Spleen (tissue), 11 donors: ENCODE measurements at regions not wholly inside any gene's neighbourhood (a gene's known extent, or its start where the extent isn't known, plus 50 kb on each side); places are given as distances from the start of the nearest gene placed in this dataset.

ENCODE experiments used
- DNase-seq: peaks from one replicate; pipeline ENCODE4 v3.0.0-alpha.2; 2020
- H3K27ac ChIP-seq, 8 donors: fragments of 200-600 bp; sonication (generic) in 7 of 8; 1 replicate in 4 of 8; 2 replicates in 4 of 8; pipeline versions ENCODE4 v1.5.0 to v1.8.0; 2016 to 2021; ENCODE audit warnings: inconsistent platforms in 4 of 8, mild to moderate bottlenecking in 4 of 8, moderate library complexity in 1 of 8
- H3K27me3 ChIP-seq, 7 donors: fragments of 200-600 bp; sonication (generic) in 6 of 7; replicated peaks in 1 of 7; 1 replicate in 4 of 7; 2 replicates in 3 of 7; pipeline versions ENCODE4 v1.5.0 to v1.8.0; 2016 to 2021; ENCODE audit warnings: inconsistent platforms in 3 of 7, mild to moderate bottlenecking in 1 of 7
- H3K36me3 ChIP-seq, 6 donors: fragments of 200-600 bp; sonication (generic) in 5 of 6; 1 replicate in 4 of 6; 2 replicates in 2 of 6; pipeline versions ENCODE4 v1.5.0 to v1.8.0; 2016 to 2021; ENCODE audit warnings: inconsistent platforms in 2 of 6
- H3K4me1 ChIP-seq, 6 donors: fragments of 200-600 bp; sonication (generic) in 5 of 6; 1 replicate in 3 of 6; 2 replicates in 3 of 6; pipeline versions ENCODE4 v1.5.0 to v1.8.0; 2016 to 2021; ENCODE audit warnings: inconsistent platforms in 3 of 6
- H3K4me3 ChIP-seq, 8 donors: fragments of 200-600 bp; sonication (generic) in 7 of 8; 1 replicate in 4 of 8; 2 replicates in 4 of 8; pipeline versions ENCODE4 v1.5.0 to v1.8.0; 2016 to 2021; ENCODE audit warnings: inconsistent platforms in 4 of 8, mild to moderate bottlenecking in 4 of 8, moderate library complexity in 2 of 8
- H3K9me3 ChIP-seq, 8 donors: fragments of 200-600 bp; sonication (generic) in 7 of 8; 1 replicate in 4 of 8; 2 replicates in 4 of 8; pipeline versions ENCODE4 v1.5.0 to v1.8.0; 2016 to 2021; ENCODE audit warnings: inconsistent platforms in 4 of 8
- CTCF ChIP-seq, 11 experiments: fragments of 200-600 bp in 7 of 11; fragments of 450-650 bp in 4 of 11; sonication (generic) in 4 of 11; IDR thresholded peaks in 8 of 11; conservative IDR thresholded peaks in 3 of 11; 1 replicate in 7 of 11; 2 replicates in 4 of 11; pipeline versions ENCODE4 v1.4.0 to v1.8.0; 2016 to 2021; ENCODE audit warnings: antibody characterized with exemption in 11 of 11, inconsistent platforms in 4 of 11, mild to moderate bottlenecking in 1 of 11
- POLR2A ChIP-seq, 3 donors: fragments of 450-650 bp; IDR thresholded peaks; one replicate each; pipeline ENCODE4 v1.5.1; 2017; ENCODE audit warnings: antibody characterized with exemption in 3 of 3, mild to moderate bottlenecking in 1 of 3
- POLR2AphosphoS5 ChIP-seq, 3 donors: sonication (generic); formaldehyde crosslinking; IDR thresholded peaks; one replicate each; pipeline ENCODE4 v1.5.1; 2017; ENCODE audit warnings: antibody characterized with exemption in 3 of 3
- WGBS, 5 donors: extraction: QIAGEN DNeasy Blood & Tissue Kit in 3 of 5; methylation state at CpG; one replicate each; pipeline versions ENCODE4 v1.1.5 to v1.1.7; 2013 to 2018; 5-methylcytosine and 5-hydroxymethylcytosine counted together
- intact Hi-C: fragments of 100-400 bp; cut with DNase I; formaldehyde crosslinking; loops from one replicate; pipeline ENCODE4 v1.15.0; 2023; ENCODE audit warnings: low total_unique reads
- donor health status: healthy with polysubstance abuse.
- donor health status: DM: no; HTN: no; CAD: no; lungs with moderate emphysema.
- donor health status: DM: no; HTN: no; CAD: no.
- donor health status: Bipolar disorder and iron deficiency.
- donor health status: healthy.
- donor health status: DM: no; HTN: no; CAD: no.
- donor health status: DM: yes; HTN: yes; CAD: no.

- Histone ChIP-seq H3K4me3 (no peak overlapping the region), H3K27me3 (no peaks in the 10 kb centered on the region), H3K36me3 (no peaks in the 10 kb centered on the region), H3K9me3 (peaks cover 0 to 10% (median 7%) of the 10 kb centered on the region in 8 donors), H3K27ac (no peak overlapping the region), H3K4me1 (no peaks in the 10 kb centered on the region)
- TF ChIP-seq POLR2AphosphoS5 (IDR thresholded peaks at IDR 0.05) (no peak), CTCF (IDR thresholded peaks at IDR 0.05 in 8 of 11, conservative IDR thresholded peaks at IDR 0.05 in 3 of 11) (no peak), POLR2A (IDR thresholded peaks at IDR 0.05) (no peak)
- 89 to 98% (median 96%) methylated on average over 4 of the region's 4 CpGs for WGBS, 5 donors
- DNase-seq = no peak
- intact Hi-C loops = no loop called here
Observed at GRCh38 chr1:116298746-116299145, 74.3 kb upstream of the ATP1A1 start.

- H3K27me3 ChIP-seq = no peaks in the 10 kb centered on the region
- no peak overlapping the region for H3K27ac ChIP-seq
- no peak for TF ChIP-seq CTCF (IDR thresholded peaks at IDR 0.05 in 8 of 11, conservative IDR thresholded peaks at IDR 0.05 in 3 of 11)
- TF ChIP-seq POLR2AphosphoS5 (IDR thresholded peaks at IDR 0.05) = no peak
- TF ChIP-seq POLR2A (IDR thresholded peaks at IDR 0.05) = no peak
- DNase-seq = no peak
- H3K9me3 ChIP-seq = peaks cover 0 to 10% (median 7%) of the 10 kb centered on the region in 8 donors
- intact Hi-C loops = no loop called here
- H3K36me3 ChIP-seq = no peaks in the 10 kb centered on the region
- 66 to 96% (median 76%) methylated on average over 1 of the region's 1 CpG for WGBS, 5 donors
- no peaks in the 10 kb centered on the region for H3K4me1 ChIP-seq
- H3K4me3 ChIP-seq = no peak overlapping the region
Observed at GRCh38 chr1:116299248-116299647, 73.8 kb upstream of the ATP1A1 start.

GRCh38 chr1:116302281-116302680, 70.8 kb upstream of the ATP1A1 start:
- Histone ChIP-seq H3K4me1 (no peaks in the 10 kb centered on the region), H3K4me3 (no peak overlapping the region), H3K36me3 (no peaks in the 10 kb centered on the region), H3K9me3 (peaks cover 0 to 11% (median 7%) of the 10 kb centered on the region in 8 donors), H3K27ac (no peak overlapping the region), H3K27me3 (no peaks in the 10 kb centered on the region)
- 66 to 78% (median 73%) methylated on average over 1 of the region's 1 CpG for WGBS, 5 donors
- DNase-seq = no peak
- TF ChIP-seq POLR2A (IDR thresholded peaks at IDR 0.05) (no peak), POLR2AphosphoS5 (IDR thresholded peaks at IDR 0.05) (no peak), CTCF (IDR thresholded peaks at IDR 0.05 in 8 of 11, conservative IDR thresholded peaks at IDR 0.05 in 3 of 11) (no peak)
- intact Hi-C loops = no loop called here

GRCh38 chr1:116306102-116306501, 66.9 kb upstream of the ATP1A1 start:
- no peaks in the 10 kb centered on the region for H3K36me3 ChIP-seq
- TF ChIP-seq CTCF (IDR thresholded peaks at IDR 0.05 in 8 of 11, conservative IDR thresholded peaks at IDR 0.05 in 3 of 11) (no peak), POLR2AphosphoS5 (IDR thresholded peaks at IDR 0.05) (no peak), POLR2A (IDR thresholded peaks at IDR 0.05) (no peak)
- no peak for DNase-seq
- 79 to 93% (median 82%) methylated on average over 2 of the region's 2 CpGs for WGBS, 5 donors
- H3K27ac ChIP-seq = no peak overlapping the region
- peaks cover 0 to 3% (median 0%) of the 10 kb centered on the region in 8 donors for H3K9me3 ChIP-seq
- H3K4me1 ChIP-seq = no peaks in the 10 kb centered on the region
- no peak overlapping the region for H3K4me3 ChIP-seq
- intact Hi-C loops = no loop called here
- no peaks in the 10 kb centered on the region for H3K27me3 ChIP-seq
